A549 (cell line): ENCODE measurements at regions not wholly inside any gene's neighbourhood (a gene's known extent, or its start where the extent isn't known, plus 50 kb on each side); places are given as distances from the start of the nearest gene placed in this dataset.

Source experiments
- ATAC-seq, 2 experiments: fragments of 200-7000 bp in 1 of 2; fragments of >200 bp in 1 of 2; cut with Nextera tagmentation in 1 of 2; cut with Tn5 transposase in 1 of 2; 3 replicates each; pipeline versions ENCODE4 v1.8.0 to v1.9.1; 2018 to 2020; ENCODE audit warnings: mild to moderate bottlenecking in 1 of 2, moderate library complexity in 1 of 2
- CTCF ChIA-PET: fragments of 300-600 bp; sonication (Branson Sonifier 250); formaldehyde crosslinking; extraction: SDS; loops from one replicate; lab custom pipeline; 2021; ENCODE audit warnings: antibody characterized with exemption, inconsistent platforms; lab: Yijun Ruan, JAX
- POLR2A ChIA-PET: fragments of 350-600 bp; formaldehyde crosslinking; extraction: SDS; loops from one replicate; lab custom pipeline; 2021; ENCODE audit warnings: antibody characterized with exemption, inconsistent platforms; lab: Yijun Ruan, JAX
- DNase-seq, 2 experiments: peaks; one replicate each; pipeline versions ENCODE4 v3.0.0 to v3.0.0-alpha.2; 2011 to 2016; ENCODE audit warnings: low read depth in 1 of 2, low spot score in 1 of 2
- FAIRE-seq: peaks from 2 replicates; lab custom pipeline; 2011; peaks lifted over from hg19 to GRCh38; lab: Jason Lieb, UNC
- H3K27ac ChIP-seq, 2 experiments: fragments of >200 bp; sonication (Bioruptor Twin); formaldehyde crosslinking; 3 replicates each; pipeline ENCODE4 v1.5.1; 2016 to 2017
- H3K4me1 ChIP-seq: fragments of >200 bp; sonication (Bioruptor Twin); formaldehyde crosslinking; 3 replicates; pipeline ENCODE4 v1.6.1; 2016
- H3K4me2 ChIP-seq: fragments of >200 bp; sonication (Bioruptor Twin); formaldehyde crosslinking; 3 replicates; pipeline ENCODE4 v1.6.1; 2016
- H3K4me3 ChIP-seq: fragments of >200 bp; sonication (Bioruptor Twin); formaldehyde crosslinking; 3 replicates; pipeline ENCODE4 v1.5.1; 2016
- H3K9me3 ChIP-seq: fragments of >200 bp; sonication (Bioruptor Twin); formaldehyde crosslinking; 3 replicates; pipeline ENCODE4 v1.6.1; 2016
- BHLHE40 ChIP-seq: IDR thresholded peaks from 2 replicates; pipeline ENCODE4 v1.6.1; 2012; ENCODE audit warnings: low read depth, low read length, inconsistent platforms
- CHD2 ChIP-seq: fragments of 150-350 bp; IDR thresholded peaks from 2 replicates; pipeline ENCODE4 v1.6.1; 2014; ENCODE audit warnings: low read length; ENCODE audit not compliant: partially characterized antibody
- CHD4 ChIP-seq: fragments of 200-600 bp; sonication (generic); IDR thresholded peaks from 2 replicates; pipeline ENCODE4 v1.6.1; 2016; ENCODE audit warnings: antibody characterized with exemption, mild to moderate bottlenecking, borderline replicate concordance
- CTCF ChIP-seq: fragments of >200 bp; sonication (Bioruptor Twin); formaldehyde crosslinking; IDR thresholded peaks from 3 replicates; pipeline ENCODE4 v1.5.1; 2016
- ELK1 ChIP-seq: fragments of 150-350 bp; IDR thresholded peaks from 2 replicates; pipeline ENCODE4 v1.6.1; 2014; ENCODE audit warnings: low read depth, mild to moderate bottlenecking, low read length
- ESRRA ChIP-seq: fragments of 150-350 bp; IDR thresholded peaks from 2 replicates; pipeline ENCODE4 v1.6.1; 2014; ENCODE audit warnings: mild to moderate bottlenecking, low read length, borderline replicate concordance
- FOSB ChIP-seq: fragments of 250-450 bp; sonication (Bioruptor Pico); IDR thresholded peaks from 2 replicates; pipeline ENCODE4 v1.5.0; 2020; ENCODE audit warnings: mild to moderate bottlenecking, moderate library complexity
- FOXS1 ChIP-seq: fragments of 250-450 bp; sonication (Bioruptor Pico); IDR thresholded peaks from 2 replicates; pipeline ENCODE4 v1.5.0; 2020; ENCODE audit warnings: mild to moderate bottlenecking, moderate library complexity
- HEYL ChIP-seq: fragments of 250-450 bp; sonication (Bioruptor Pico); IDR thresholded peaks from 2 replicates; pipeline ENCODE4 v1.8.0; 2021; ENCODE audit warnings: mild to moderate bottlenecking, moderate library complexity
- HOXB13 ChIP-seq: fragments of 250-450 bp; sonication (Bioruptor Pico); IDR thresholded peaks from 2 replicates; pipeline ENCODE4 v1.5.0; 2020; ENCODE audit warnings: low read depth, mild to moderate bottlenecking, moderate library complexity
- HOXB5 ChIP-seq: fragments of 250-450 bp; sonication (Bioruptor Pico); IDR thresholded peaks from 2 replicates; pipeline ENCODE4 v1.5.0; 2020; ENCODE audit warnings: mild to moderate bottlenecking, moderate library complexity
- KDM1A ChIP-seq: fragments of 200-600 bp; sonication (generic); IDR thresholded peaks from 2 replicates; pipeline ENCODE4 v1.6.1; 2016; ENCODE audit warnings: low read depth, mild to moderate bottlenecking
- MAFK ChIP-seq: fragments of 450-650 bp; IDR thresholded peaks from 2 replicates; pipeline ENCODE4 v1.6.1; 2014; ENCODE audit not compliant: partially characterized antibody
- PHF8 ChIP-seq: fragments of 200-600 bp; sonication (generic); IDR thresholded peaks from 2 replicates; pipeline ENCODE4 v1.6.1; 2016; ENCODE audit warnings: low read depth, mild to moderate bottlenecking, antibody characterized with exemption, moderate library complexity, borderline replicate concordance
- POLR2A ChIP-seq: IDR thresholded peaks from 2 replicates; pipeline ENCODE4 v1.6.1; 2012; ENCODE audit warnings: mild to moderate bottlenecking, low read length
- POLR2AphosphoS2 ChIP-seq: conservative IDR thresholded peaks from 2 replicates; pipeline ENCODE4 v1.6.1; 2012; ENCODE audit warnings: low read length, improper control_type of control experiment, inconsistent platforms
- RAD21 ChIP-seq, 2 experiments: fragments of >200 bp in 1 of 2; sonication (Bioruptor Twin) in 1 of 2; formaldehyde crosslinking in 1 of 2; IDR thresholded peaks in 1 of 2; conservative IDR thresholded peaks in 1 of 2; 2 replicates in 1 of 2; 3 replicates in 1 of 2; pipeline ENCODE4 v1.6.1; 2012 to 2018; ENCODE audit warnings: inconsistent platforms in 1 of 2
- RARB ChIP-seq: fragments of 250-450 bp; sonication (Bioruptor Pico); IDR thresholded peaks from 2 replicates; pipeline ENCODE4 v1.8.0; 2021; ENCODE audit warnings: mild to moderate bottlenecking, moderate library complexity
- RFX5 ChIP-seq: fragments of 450-650 bp; IDR thresholded peaks from 2 replicates; pipeline ENCODE4 v1.7.1; 2014; ENCODE audit warnings: antibody characterized with exemption, mild to moderate bottlenecking, moderate library complexity
- SMC3 ChIP-seq: fragments of >200 bp; sonication (Bioruptor Twin); formaldehyde crosslinking; IDR thresholded peaks from 3 replicates; pipeline ENCODE4 v1.6.1; 2018; ENCODE audit warnings: inconsistent platforms
- SREBF2 ChIP-seq: fragments of 450-650 bp; IDR thresholded peaks from 2 replicates; pipeline ENCODE4 v1.6.1; 2014; ENCODE audit warnings: mild to moderate bottlenecking, moderate library complexity
- TP53 ChIP-seq: fragments of 250-450 bp; sonication (Bioruptor Pico); IDR thresholded peaks from 2 replicates; pipeline ENCODE4 v1.5.0; 2021; ENCODE audit warnings: mild to moderate bottlenecking, moderate library complexity
- WGBS: methylation state at CpG from one replicate; pipeline ENCODE4 v1.1.6; 2017; ENCODE audit errors: missing lambda C conversion rate; 5-methylcytosine and 5-hydroxymethylcytosine counted together

GRCh38 chr4:137775701-137776100, 243.4 kb upstream of the PCDH18 start:
- Histone ChIP-seq H3K27ac (no peak overlapping the region), H3K4me1 (no peaks in the 10 kb centered on the region), H3K4me3 (no peak overlapping the region), H3K4me2 (no peak overlapping the region), H3K9me3 (no peaks in the 10 kb centered on the region)
- ATAC-seq, result no peak
- CTCF ChIA-PET, result no interaction called here
- POLR2A ChIA-PET, result no interaction called here
- FAIRE-seq, result no peak
- TF ChIP-seq RARB (CRISPR knock-in tag), result no peak
- TF ChIP-seq POLR2AphosphoS2, result no peak
- no peak for TF ChIP-seq ELK1
- no peak for TF ChIP-seq MAFK
- no peak for DNase-seq
- WGBS, result 54% methylated on average over 3 of the region's 3 CpGs

GRCh38 chr4:137774501-137774900, 242.2 kb upstream of the PCDH18 start:
- POLR2A ChIA-PET, result no interaction called here
- Histone ChIP-seq H3K4me3 (no peak overlapping the region), H3K4me2 (no peak overlapping the region), H3K9me3 (no peaks in the 10 kb centered on the region)
- ATAC-seq (no peak), DNase-seq (no peak), FAIRE-seq (no peak)
- TF ChIP-seq FOXS1, result no peak
- no peak for TF ChIP-seq KDM1A
- TF ChIP-seq FOSB, result no peak
- no peak for TF ChIP-seq MAFK
- no peak for TF ChIP-seq ESRRA
- no peak for TF ChIP-seq HEYL
- TF ChIP-seq POLR2A, result no peak
- no peak for TF ChIP-seq HOXB5 (CRISPR knock-in tag)
- TF ChIP-seq HOXB13 (CRISPR knock-in tag), result no peak
- no peak for TF ChIP-seq TP53 (CRISPR knock-in tag)
- TF ChIP-seq CHD2, result no peak
- TF ChIP-seq PHF8, result no peak
- TF ChIP-seq BHLHE40, result no peak
- TF ChIP-seq CHD4, result no peak
- TF ChIP-seq, all 56 proteins: peak for 0
- Histone ChIP-seq H3K27ac (no peak overlapping the region), H3K4me1 (no peaks in the 10 kb centered on the region)
- CTCF ChIA-PET, result no interaction called here

- H3K4me1 ChIP-seq, result no peaks in the 10 kb centered on the region
- no peak for ATAC-seq
- DNase-seq, result no peak
- 39% methylated on average over 1 of the region's 1 CpG for WGBS
- ChIA-PET CTCF (no interaction called here), POLR2A (no interaction called here)
- H3K4me2 ChIP-seq, result no peak overlapping the region
- H3K4me3 ChIP-seq, result no peak overlapping the region
- H3K9me3 ChIP-seq, result no peaks in the 10 kb centered on the region
- no peak overlapping the region for H3K27ac ChIP-seq
- FAIRE-seq, result no peak
- TF ChIP-seq PHF8 (no peak), SREBF2 (no peak), CTCF (no peak), HOXB13 (CRISPR knock-in tag) (no peak), RFX5 (no peak), SMC3 (no peak), RAD21 (conservative IDR thresholded peaks at IDR 0.05 in 1 of 2, IDR thresholded peaks at IDR 0.05 in 1 of 2) (no peak)
Measured at GRCh38 chr4:137768881-137769280, 236.6 kb upstream of the PCDH18 start.
